T-helper 1 cell treated with Interleukin-12 subunit alpha and Interleukin-12 subunit beta and Interleukin-4 antibody, amounts not matched to agents 30 μg/mL and 1 μg/mL, for 36 hours (primary cell): ENCODE measurements at regions not wholly inside any gene's neighbourhood (a gene's known extent, or its start where the extent isn't known, plus 50 kb on each side); places are given as distances from the start of the nearest gene placed in this dataset.

ENCODE experiments used
- H3K27ac Mint-ChIP-seq: one replicate; pipeline ENCODE4 v1.8.0; 2021; ENCODE audit warnings: mild to moderate bottlenecking, mixed read lengths
- H3K27me3 Mint-ChIP-seq: one replicate; pipeline ENCODE4 v1.8.0; 2021; ENCODE audit warnings: low read depth, mixed read lengths
- H3K36me3 Mint-ChIP-seq: one replicate; pipeline ENCODE4 v1.8.0; 2021; ENCODE audit warnings: low read depth, mixed read lengths
- H3K4me1 Mint-ChIP-seq: one replicate; pipeline ENCODE4 v1.8.0; 2021; ENCODE audit warnings: low read depth, mixed read lengths
- H3K4me3 Mint-ChIP-seq: one replicate; pipeline ENCODE4 v1.8.0; 2021; ENCODE audit warnings: mild to moderate bottlenecking, moderate library complexity, mixed read lengths
- H3K9me3 Mint-ChIP-seq: one replicate; pipeline ENCODE4 v1.8.0; 2021; ENCODE audit warnings: mixed read lengths

GRCh38 chr13:68481130-68481529 is 1251.0 kb upstream of the PCDH9 start:
- no peaks in the 10 kb centered on the region for H3K4me1 Mint-ChIP-seq
- H3K27ac Mint-ChIP-seq, result no peak overlapping the region
- H3K36me3 Mint-ChIP-seq, result no peaks in the 10 kb centered on the region
- H3K27me3 Mint-ChIP-seq, result no peaks in the 10 kb centered on the region
- peaks cover 13% of the 10 kb centered on the region for H3K9me3 Mint-ChIP-seq
- H3K4me3 Mint-ChIP-seq, result no peak overlapping the region

DNA sequence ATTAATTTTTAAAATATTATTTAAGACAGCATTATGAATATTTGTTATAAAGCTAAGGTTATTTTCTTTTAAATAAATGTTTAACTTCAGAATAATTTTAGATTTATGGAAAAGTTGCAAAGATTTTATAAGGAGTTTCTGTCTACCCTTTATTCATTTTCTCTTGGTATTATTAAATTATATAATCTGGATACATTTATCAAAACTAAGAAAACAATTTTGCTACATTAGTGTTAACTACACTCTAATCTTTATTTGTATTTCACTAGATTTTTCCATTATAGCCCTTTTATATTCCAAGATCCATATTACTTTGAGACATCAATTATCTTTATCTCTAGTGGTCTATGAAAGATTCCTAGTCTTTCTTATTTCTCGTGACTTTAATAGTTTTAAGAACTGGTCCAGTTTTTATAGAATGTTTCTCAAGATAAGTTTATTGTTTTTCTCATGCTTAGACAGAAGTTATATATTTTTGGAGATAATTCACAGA is 1243.7 kb upstream of the PCDH9 start:
- no peak overlapping the region for H3K27ac Mint-ChIP-seq
- no peaks in the 10 kb centered on the region for H3K36me3 Mint-ChIP-seq
- H3K27me3 Mint-ChIP-seq, result no peaks in the 10 kb centered on the region
- no peaks in the 10 kb centered on the region for H3K4me1 Mint-ChIP-seq
- no peak overlapping the region for H3K4me3 Mint-ChIP-seq
- H3K9me3 Mint-ChIP-seq, result peaks cover 11% of the 10 kb centered on the region

GRCh38 chr13:68467160-68467559 is 1237.0 kb upstream of the PCDH9 start:
- Mint-ChIP-seq H3K4me3 (no peak overlapping the region), H3K4me1 (no peaks in the 10 kb centered on the region), H3K27ac (no peak overlapping the region), H3K27me3 (no peaks in the 10 kb centered on the region), H3K36me3 (no peaks in the 10 kb centered on the region), H3K9me3 (peaks cover 26% of the 10 kb centered on the region)

DNA sequence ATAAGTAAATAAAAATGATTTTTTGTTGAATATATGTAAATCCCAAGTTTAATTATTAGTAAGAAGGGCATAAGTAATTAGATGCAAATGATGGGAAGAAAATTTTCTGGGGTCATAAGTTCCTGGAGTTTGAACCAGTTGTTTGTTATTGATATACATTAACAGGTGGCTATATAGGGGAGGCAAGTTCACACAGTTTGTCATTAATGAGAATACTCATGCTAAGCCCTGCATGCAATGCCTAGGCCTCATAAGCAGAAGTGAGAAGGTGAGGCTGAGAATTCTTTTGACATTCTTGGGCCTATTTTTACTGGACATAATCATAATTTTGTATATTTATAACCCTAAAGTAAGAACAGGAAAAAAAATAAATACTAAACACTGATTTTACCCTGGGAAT is 1210.7 kb upstream of the PCDH9 start:
- Mint-ChIP-seq H3K4me1 (no peaks in the 10 kb centered on the region), H3K36me3 (no peaks in the 10 kb centered on the region), H3K4me3 (no peak overlapping the region), H3K27me3 (no peaks in the 10 kb centered on the region), H3K27ac (no peak overlapping the region), H3K9me3 (peaks cover 6% of the 10 kb centered on the region)

DNA sequence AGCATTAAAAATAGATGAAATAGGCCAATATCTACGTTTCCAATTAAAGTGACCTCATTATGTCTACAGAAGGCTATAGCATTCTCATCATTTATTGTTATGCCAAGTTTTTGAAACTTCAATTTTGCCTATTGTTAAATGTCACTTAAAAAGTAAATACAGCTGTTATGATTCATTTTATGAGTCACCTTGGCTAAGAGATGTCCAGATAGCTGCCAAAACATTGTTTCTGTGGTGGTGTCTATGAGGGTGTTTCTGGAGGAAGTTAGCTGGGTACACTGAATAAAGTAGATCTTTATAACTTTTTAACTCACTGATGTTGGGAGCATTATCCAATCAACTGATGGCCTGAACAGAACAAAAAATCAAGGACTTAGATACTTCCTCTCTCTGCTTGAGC is 1209.7 kb upstream of the PCDH9 start:
- no peaks in the 10 kb centered on the region for H3K36me3 Mint-ChIP-seq
- peaks cover under 1% of the 10 kb centered on the region for H3K9me3 Mint-ChIP-seq
- no peaks in the 10 kb centered on the region for H3K4me1 Mint-ChIP-seq
- no peak overlapping the region for H3K27ac Mint-ChIP-seq
- H3K27me3 Mint-ChIP-seq, result no peaks in the 10 kb centered on the region
- no peak overlapping the region for H3K4me3 Mint-ChIP-seq

DNA sequence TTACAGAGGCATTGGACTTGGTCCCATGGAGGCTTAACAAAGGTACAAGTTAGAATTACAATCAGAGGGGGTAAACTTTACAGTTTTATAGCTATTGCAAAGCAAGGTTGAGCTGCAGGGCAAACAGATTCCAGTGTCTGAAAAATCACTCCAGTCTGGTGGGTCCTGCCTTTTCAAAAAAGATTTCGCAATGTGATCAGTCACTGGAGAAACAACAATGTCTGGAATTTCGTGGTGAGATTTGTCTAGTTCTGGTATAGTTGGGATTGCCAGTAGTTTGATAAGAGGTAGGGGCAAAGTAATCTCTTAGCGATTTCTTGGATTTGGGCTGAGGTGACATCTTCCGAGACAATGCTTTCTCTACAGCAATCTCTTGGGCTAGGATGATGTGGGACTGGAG is 1198.2 kb upstream of the PCDH9 start:
- Mint-ChIP-seq H3K4me3 (no peak overlapping the region), H3K36me3 (no peaks in the 10 kb centered on the region), H3K27ac (no peak overlapping the region), H3K27me3 (no peaks in the 10 kb centered on the region), H3K9me3 (peaks cover 36% of the 10 kb centered on the region), H3K4me1 (no peaks in the 10 kb centered on the region)

- H3K27me3 Mint-ChIP-seq, result no peaks in the 10 kb centered on the region
- H3K4me3 Mint-ChIP-seq, result no peak overlapping the region
- H3K4me1 Mint-ChIP-seq, result no peaks in the 10 kb centered on the region
- H3K36me3 Mint-ChIP-seq, result no peaks in the 10 kb centered on the region
- no peak overlapping the region for H3K27ac Mint-ChIP-seq
- H3K9me3 Mint-ChIP-seq, result peaks cover 20% of the 10 kb centered on the region
Observed at GRCh38 chr13:68417801-68418200, 1187.7 kb upstream of the PCDH9 start.

GRCh38 chr13:68410007-68410406 is 1179.9 kb upstream of the PCDH9 start:
- Mint-ChIP-seq H3K27ac (no peak overlapping the region), H3K4me1 (no peaks in the 10 kb centered on the region), H3K9me3 (peaks cover 10% of the 10 kb centered on the region), H3K4me3 (no peak overlapping the region), H3K36me3 (no peaks in the 10 kb centered on the region), H3K27me3 (no peaks in the 10 kb centered on the region)

DNA sequence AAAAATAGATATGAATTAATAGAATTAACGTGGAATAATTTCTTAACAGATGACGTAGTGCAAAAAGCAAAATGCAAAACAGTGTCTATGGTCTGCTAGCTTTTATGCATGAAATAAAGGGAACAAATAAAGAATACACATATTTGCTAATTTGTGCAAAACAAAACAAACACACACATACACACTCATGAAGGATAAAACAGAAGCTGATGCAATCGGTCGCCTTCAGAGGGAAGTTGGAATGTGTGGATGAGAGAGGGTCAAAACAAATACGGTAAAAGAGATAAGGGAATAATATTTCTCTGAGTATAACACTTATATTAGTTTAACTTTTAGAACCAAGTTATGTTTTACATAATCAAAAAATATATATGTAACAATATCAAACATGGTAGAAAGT is 1160.9 kb upstream of the PCDH9 start:
- Mint-ChIP-seq H3K36me3 (no peaks in the 10 kb centered on the region), H3K27me3 (no peaks in the 10 kb centered on the region), H3K27ac (no peak overlapping the region), H3K4me3 (no peak overlapping the region), H3K4me1 (no peaks in the 10 kb centered on the region), H3K9me3 (peaks cover 19% of the 10 kb centered on the region)

DNA sequence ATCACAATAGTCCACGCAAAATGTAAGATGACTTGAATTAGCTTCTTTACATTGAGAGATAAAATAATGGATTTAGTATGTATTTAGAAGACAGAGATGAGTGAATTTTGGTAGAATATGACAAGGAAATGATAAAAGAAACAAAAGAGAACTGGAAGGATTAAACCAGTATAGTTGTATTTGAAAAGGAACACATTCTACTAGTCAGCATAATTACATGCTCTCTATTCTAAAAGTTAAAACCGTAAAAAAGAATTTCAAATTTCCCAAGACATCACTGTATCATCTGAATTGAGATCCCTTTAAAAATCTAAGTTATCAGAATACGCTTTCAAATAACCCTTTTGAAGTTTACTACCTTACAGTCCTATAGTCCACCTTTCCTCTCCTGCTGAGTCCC is 1156.7 kb upstream of the PCDH9 start:
- Mint-ChIP-seq H3K27me3 (no peaks in the 10 kb centered on the region), H3K9me3 (peaks cover 19% of the 10 kb centered on the region), H3K4me3 (no peak overlapping the region), H3K36me3 (no peaks in the 10 kb centered on the region), H3K27ac (no peak overlapping the region), H3K4me1 (no peaks in the 10 kb centered on the region)

DNA sequence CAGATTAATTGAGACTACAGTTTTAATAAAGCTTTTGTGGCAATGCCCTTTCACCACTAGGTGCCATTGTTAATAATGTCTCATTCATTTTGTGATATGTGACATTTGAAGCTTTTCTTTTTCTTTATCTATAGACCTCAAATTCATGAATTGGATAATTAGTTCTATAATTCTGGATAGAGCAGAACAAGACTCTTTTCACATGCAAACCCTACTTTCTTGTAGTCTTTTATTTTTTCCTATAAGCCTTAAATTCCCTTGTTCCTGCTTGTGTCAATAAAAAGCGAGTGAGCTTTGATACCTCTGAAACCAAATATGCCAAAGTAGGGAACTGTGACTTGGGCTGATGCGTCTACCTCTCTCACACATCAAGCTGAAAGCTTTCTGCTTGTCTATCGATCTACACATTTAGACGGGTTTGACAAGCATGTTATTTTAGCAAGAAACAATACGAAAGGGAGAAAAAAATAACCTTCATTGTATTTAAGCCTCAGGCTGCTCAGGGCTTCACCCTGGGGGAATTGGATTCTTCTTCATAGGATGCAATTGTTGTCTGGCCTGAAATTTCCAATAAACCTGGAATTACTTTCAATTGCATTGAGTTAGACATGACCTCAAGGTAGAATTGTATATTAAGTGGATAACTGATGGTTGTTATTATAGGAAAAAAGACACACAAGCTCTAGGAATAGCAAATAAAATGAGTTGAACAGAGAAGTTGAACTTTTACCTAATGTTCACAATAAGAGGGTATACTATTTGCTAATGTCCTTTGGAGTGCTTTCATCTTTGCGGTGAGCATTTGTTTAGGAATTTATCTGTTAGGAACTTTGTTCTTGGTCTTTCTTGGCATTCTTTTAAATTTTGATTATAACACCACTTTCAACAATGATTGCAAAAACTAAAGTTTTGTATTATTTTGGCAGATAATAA is 1150.2 kb upstream of the PCDH9 start:
- no peaks in the 10 kb centered on the region for H3K36me3 Mint-ChIP-seq
- no peak overlapping the region for H3K27ac Mint-ChIP-seq
- H3K4me1 Mint-ChIP-seq, result no peaks in the 10 kb centered on the region
- no peak overlapping the region for H3K4me3 Mint-ChIP-seq
- no peaks in the 10 kb centered on the region for H3K27me3 Mint-ChIP-seq
- H3K9me3 Mint-ChIP-seq, result peaks cover 11% of the 10 kb centered on the region

DNA sequence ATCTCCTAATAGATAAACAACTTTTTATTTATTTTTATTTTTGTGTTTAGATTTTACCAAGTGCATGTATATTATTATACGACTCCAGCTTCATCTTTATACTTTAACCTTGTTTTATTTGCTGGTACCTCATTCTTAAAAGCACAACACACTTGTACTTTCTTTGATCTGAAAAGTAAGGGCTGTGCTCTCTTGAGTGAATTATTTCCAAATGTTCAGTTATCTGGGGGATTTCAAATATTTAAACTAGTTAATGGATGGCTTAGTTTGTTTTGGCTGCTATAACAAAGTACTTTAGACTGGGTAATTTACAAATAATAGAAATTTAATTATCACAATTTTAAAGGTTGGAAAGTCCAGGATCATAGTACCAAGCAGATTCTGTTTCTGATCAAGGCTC is 1148.2 kb upstream of the PCDH9 start:
- Mint-ChIP-seq H3K9me3 (peaks cover 11% of the 10 kb centered on the region), H3K4me1 (no peaks in the 10 kb centered on the region), H3K36me3 (no peaks in the 10 kb centered on the region), H3K27ac (no peak overlapping the region), H3K4me3 (no peak overlapping the region), H3K27me3 (no peaks in the 10 kb centered on the region)

DNA sequence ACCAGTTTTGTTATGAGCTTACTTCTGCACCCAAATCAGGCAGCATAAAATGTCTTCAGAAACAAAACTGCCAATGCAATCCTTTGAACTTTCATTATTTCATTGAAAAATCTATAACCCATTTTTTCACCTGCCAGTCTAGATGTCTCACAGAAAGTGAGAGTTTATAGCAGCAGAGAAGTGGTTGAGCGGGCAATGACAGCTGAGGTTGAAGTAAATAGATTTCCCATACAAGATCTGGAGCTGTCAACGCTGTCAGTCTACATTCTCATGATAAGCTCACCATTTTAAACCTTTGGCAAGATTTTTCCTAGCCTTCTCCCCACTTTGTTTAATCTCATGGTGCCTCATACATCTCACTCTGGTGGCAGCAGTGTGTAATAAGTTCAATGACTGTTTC is 1144.9 kb upstream of the PCDH9 start:
- Mint-ChIP-seq H3K27me3 (no peaks in the 10 kb centered on the region), H3K4me3 (no peak overlapping the region), H3K36me3 (no peaks in the 10 kb centered on the region), H3K9me3 (peaks cover 15% of the 10 kb centered on the region), H3K27ac (no peak overlapping the region), H3K4me1 (no peaks in the 10 kb centered on the region)

- Mint-ChIP-seq H3K27me3 (no peaks in the 10 kb centered on the region), H3K4me3 (no peak overlapping the region), H3K36me3 (no peaks in the 10 kb centered on the region), H3K27ac (no peak overlapping the region), H3K4me1 (no peaks in the 10 kb centered on the region), H3K9me3 (peaks cover 14% of the 10 kb centered on the region)
Observed at GRCh38 chr13:68369739-68370138, 1139.6 kb upstream of the PCDH9 start.

DNA sequence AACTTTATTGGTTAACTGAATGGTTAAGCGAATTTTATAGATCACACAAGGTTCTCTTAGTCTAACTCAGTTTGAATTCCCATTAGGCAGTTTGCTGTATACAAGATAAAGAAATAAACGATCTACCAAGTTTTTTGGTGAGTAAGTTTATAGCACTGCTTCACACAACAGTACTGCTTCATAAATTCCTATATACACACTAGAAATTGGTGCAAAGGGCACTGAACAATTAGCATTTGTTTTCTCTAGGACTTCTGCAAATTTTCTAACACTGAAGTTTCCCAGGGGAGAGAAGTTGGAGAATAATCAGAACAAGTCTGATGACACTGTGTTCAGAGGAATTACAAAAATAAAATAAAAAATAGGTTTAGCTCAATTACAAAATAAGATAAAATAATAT is 1138.8 kb upstream of the PCDH9 start:
- no peaks in the 10 kb centered on the region for H3K4me1 Mint-ChIP-seq
- no peaks in the 10 kb centered on the region for H3K27me3 Mint-ChIP-seq
- H3K27ac Mint-ChIP-seq, result no peak overlapping the region
- no peaks in the 10 kb centered on the region for H3K36me3 Mint-ChIP-seq
- H3K4me3 Mint-ChIP-seq, result no peak overlapping the region
- peaks cover 17% of the 10 kb centered on the region for H3K9me3 Mint-ChIP-seq
